Keratinocyte (primary cell): ENCODE measurements at regions not wholly inside any gene's neighbourhood (a gene's known extent, or its start where the extent isn't known, plus 50 kb on each side); places are given as distances from the start of the nearest gene placed in this dataset.

Experiments used
- DNase-seq: peaks from one replicate; pipeline ENCODE4 v3.0.0-alpha.2; 2011; ENCODE audit warnings: low read depth, missing footprints, low spot score
- FAIRE-seq: peaks from 2 replicates; lab custom pipeline; 2011; peaks lifted over from hg19 to GRCh38; lab: Jason Lieb, UNC
- H2AFZ ChIP-seq: 2 replicates; pipeline ENCODE4 v1.6.0; 2012; ENCODE audit warnings: low read length, control low read depth, inconsistent platforms; ENCODE audit not compliant: control insufficient read depth
- H3K27ac ChIP-seq: 2 replicates; pipeline ENCODE4 v1.5.1; 2011; ENCODE audit warnings: low read length; ENCODE audit not compliant: control insufficient read depth, insufficient read depth
- H3K27me3 ChIP-seq: 3 replicates; pipeline ENCODE4 v1.6.0; 2011; ENCODE audit warnings: low read length; ENCODE audit not compliant: control insufficient read depth, insufficient read depth; ENCODE audit errors: extremely low read depth
- H3K36me3 ChIP-seq, 2 experiments: 2 replicates in 1 of 2; 3 replicates in 1 of 2; pipeline ENCODE4 v1.5.1; 2011; ENCODE audit warnings: low read length in 2 of 2, mild to moderate bottlenecking in 1 of 2; ENCODE audit not compliant: control insufficient read depth in 2 of 2, insufficient read depth in 2 of 2; ENCODE audit errors: extremely low read depth in 1 of 2
- H3K4me1 ChIP-seq: 3 replicates; pipeline ENCODE4 v1.5.1; 2011; ENCODE audit warnings: low read length; ENCODE audit not compliant: control insufficient read depth, insufficient read depth; ENCODE audit errors: extremely low read depth
- H3K4me2 ChIP-seq: 3 replicates; pipeline ENCODE4 v1.6.0; 2011; ENCODE audit warnings: low read depth, low read length; ENCODE audit not compliant: control insufficient read depth, insufficient read depth; ENCODE audit errors: extremely low read depth
- H3K4me3 ChIP-seq, 3 experiments: fragments of 200-600 bp in 1 of 3; sonication (generic) in 1 of 3; 2 replicates in 2 of 3; 3 replicates in 1 of 3; pipeline ENCODE4 v1.5.1; 2011 to 2016; ENCODE audit warnings: low read length in 3 of 3, mild to moderate bottlenecking in 3 of 3, control low read depth in 2 of 3, inconsistent platforms in 1 of 3, low read depth in 1 of 3, mixed read lengths in 1 of 3, mixed run types in 1 of 3, moderate library complexity in 1 of 3; ENCODE audit not compliant: control insufficient read depth in 2 of 3, insufficient read depth in 2 of 3; ENCODE audit errors: extremely low read depth in 1 of 3
- H3K79me2 ChIP-seq: 2 replicates; pipeline ENCODE4 v1.6.0; 2012; ENCODE audit warnings: low read length; ENCODE audit not compliant: control insufficient read depth, insufficient read depth
- H3K9ac ChIP-seq: 3 replicates; pipeline ENCODE4 v1.6.0; 2011; ENCODE audit warnings: low read length; ENCODE audit not compliant: control insufficient read depth, insufficient read depth; ENCODE audit errors: extremely low read depth
- H3K9me1 ChIP-seq: 3 replicates; pipeline ENCODE4 v1.6.0; 2011; ENCODE audit warnings: low read length; ENCODE audit not compliant: control insufficient read depth, insufficient read depth; ENCODE audit errors: extremely low read depth
- H3K9me3 ChIP-seq: 2 replicates; pipeline ENCODE4 v1.5.1; 2012; ENCODE audit warnings: low read depth, low read length; ENCODE audit not compliant: control insufficient read depth
- H4K20me1 ChIP-seq: 3 replicates; pipeline ENCODE4 v1.6.0; 2011; ENCODE audit warnings: low read length; ENCODE audit not compliant: control insufficient read depth, insufficient read depth; ENCODE audit errors: extremely low read depth
- CTCF ChIP-seq, 3 experiments: IDR thresholded peaks in 1 of 3; conservative IDR thresholded peaks in 1 of 3; optimal IDR thresholded peaks in 1 of 3; 2 replicates in 2 of 3; 3 replicates in 1 of 3; pipeline versions ENCODE3 to v1.5.1; 2011; ENCODE audit warnings: low read length in 3 of 3, mild to moderate bottlenecking in 3 of 3, moderate library complexity in 2 of 3, control low read depth in 1 of 3, inconsistent platforms in 1 of 3; ENCODE audit not compliant: insufficient read depth in 2 of 3; ENCODE audit errors: extremely low read depth in 1 of 3
- EZH2 ChIP-seq: IDR thresholded peaks from one replicate; pipeline ENCODE4 v1.6.1; 2012; ENCODE audit warnings: inconsistent platforms, mild to moderate bottlenecking, low read length, moderate library complexity
- dilution Hi-C: fragments of 300-500 bp; cut with MboI; formaldehyde crosslinking; loops from one replicate; pipeline ENCODE4 v1.7.0; 2020; ENCODE audit warnings: low sequenced_read_pairs; ENCODE audit not compliant: extremely low pct_ligation_motif_present

GRCh38 chr15:58331913-58332675 lies 99.7 kb upstream of the LIPC start:
- dilution Hi-C loops, result no loop called here
- H4K20me1 ChIP-seq, result no peaks in the 10 kb centered on the region
- peak overlapping the region; percentile 57 for H3K4me2 ChIP-seq
- H3K79me2 ChIP-seq, result no peaks in the 10 kb centered on the region
- H3K4me3 ChIP-seq, result peak overlapping the region in 1 of 3 experiments; percentile 9
- H3K27ac ChIP-seq, result peak overlapping the region; percentile 89
- FAIRE-seq (peak; percentile 83), DNase-seq (peak; percentile 97)
- no peaks in the 10 kb centered on the region for H3K9me3 ChIP-seq
- no peaks in the 10 kb centered on the region for H3K27me3 ChIP-seq
- TF ChIP-seq EZH2, result no peak
- no peak for TF ChIP-seq CTCF (optimal IDR thresholded peaks at IDR 0.05 in 1 of 3, IDR thresholded peaks at IDR 0.05 in 1 of 3, conservative IDR thresholded peaks at IDR 0.05 in 1 of 3; ENCODE audit: extremely low read depth in 1 of 3, insufficient read depth in 2 of 3, low read length in 3 of 3)
- no peaks in the 10 kb centered on the region for H3K9me1 ChIP-seq
- peaks cover 31% of the 10 kb centered on the region for H3K4me1 ChIP-seq
- peak overlapping the region; percentile 88 for H2AFZ ChIP-seq
- peak overlapping the region; percentile 61 for H3K9ac ChIP-seq
- H3K36me3 ChIP-seq, result no peaks in the 10 kb centered on the region

GRCh38 chr15:58332676-58333400 lies 99.0 kb upstream of the LIPC start:
- FAIRE-seq (no peak), DNase-seq (no peak)
- Histone ChIP-seq H3K4me3 (no peak overlapping the region), H3K27ac (peak overlapping the region; percentile 89), H3K36me3 (no peaks in the 10 kb centered on the region), H3K79me2 (no peaks in the 10 kb centered on the region), H3K9me1 (no peaks in the 10 kb centered on the region), H2AFZ (peak overlapping the region; percentile 88), H3K4me1 (peaks cover 31% of the 10 kb centered on the region), H3K4me2 (peak overlapping the region; percentile 49), H3K27me3 (no peaks in the 10 kb centered on the region), H3K9me3 (no peaks in the 10 kb centered on the region), H3K9ac (peak overlapping the region; percentile 61), H4K20me1 (no peaks in the 10 kb centered on the region)
- dilution Hi-C loops, result no loop called here
- TF ChIP-seq EZH2 (no peak), CTCF (optimal IDR thresholded peaks at IDR 0.05 in 1 of 3, IDR thresholded peaks at IDR 0.05 in 1 of 3, conservative IDR thresholded peaks at IDR 0.05 in 1 of 3; ENCODE audit: extremely low read depth in 1 of 3, insufficient read depth in 2 of 3, low read length in 3 of 3) (no peak)
